Activated CD4-positive, alpha-beta T cell treated with anti-CD3 and anti-CD28 coated beads, Interleukin-2, amount 50 U/mL, for 24 hours (primary cell): ENCODE measurements at regions not wholly inside any gene's neighbourhood (a gene's known extent, or its start where the extent isn't known, plus 50 kb on each side); places are given as distances from the start of the nearest gene placed in this dataset.
"Not testable (repeated sequence)": the region's sequence is repeated elsewhere in the genome, so short reads cannot be mapped to it uniquely, and the experiment has no call there.

Experiments
- DNase-seq, 2 donors: peaks; one replicate each; pipeline ENCODE4 v3.0.0-alpha.2; 2020; ENCODE audit warnings: low read depth in 1 of 2, low spot score in 1 of 2

GRCh38 chr3:29178809-29179793 is 101.8 kb upstream of the RBMS3 start:
- DNase-seq, result no peak

- DNase-seq, result no peak
Observed at GRCh38 chr3:29181149-29181780, 99.6 kb upstream of the RBMS3 start.

DNA sequence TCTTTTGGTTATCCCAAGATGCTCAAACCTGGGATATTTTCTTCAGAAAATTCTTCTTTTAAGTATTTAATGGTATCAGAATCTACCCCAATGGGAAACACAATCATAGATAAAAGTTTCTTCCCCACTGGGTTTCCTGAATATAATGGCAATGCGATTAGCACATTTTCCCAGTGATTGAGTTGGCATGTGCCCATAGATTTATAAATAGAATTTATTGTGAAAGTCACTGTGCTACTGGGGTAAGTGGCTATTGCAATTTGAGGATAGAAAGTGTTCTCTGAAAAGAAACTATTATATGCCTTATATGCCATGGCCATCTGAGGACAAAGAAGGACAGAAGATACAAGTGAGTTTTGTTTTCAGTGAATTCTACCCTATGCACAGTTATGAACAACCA is 99.0 kb upstream of the RBMS3 start:
- DNase-seq, result no peak

- DNase-seq, result not testable (repeated sequence)
Observed at GRCh38 chr3:29182828-29183227, 98.0 kb upstream of the RBMS3 start.

- peak in 1 of 2 donors; percentile 5 for DNase-seq
Observed at GRCh38 chr3:29183346-29184087, 97.4 kb upstream of the RBMS3 start.

- no peak for DNase-seq
Observed at GRCh38 chr3:29185706-29186105, 95.2 kb upstream of the RBMS3 start.

- no peak for DNase-seq
Observed at GRCh38 chr3:29186131-29186599, 94.7 kb upstream of the RBMS3 start.

DNA sequence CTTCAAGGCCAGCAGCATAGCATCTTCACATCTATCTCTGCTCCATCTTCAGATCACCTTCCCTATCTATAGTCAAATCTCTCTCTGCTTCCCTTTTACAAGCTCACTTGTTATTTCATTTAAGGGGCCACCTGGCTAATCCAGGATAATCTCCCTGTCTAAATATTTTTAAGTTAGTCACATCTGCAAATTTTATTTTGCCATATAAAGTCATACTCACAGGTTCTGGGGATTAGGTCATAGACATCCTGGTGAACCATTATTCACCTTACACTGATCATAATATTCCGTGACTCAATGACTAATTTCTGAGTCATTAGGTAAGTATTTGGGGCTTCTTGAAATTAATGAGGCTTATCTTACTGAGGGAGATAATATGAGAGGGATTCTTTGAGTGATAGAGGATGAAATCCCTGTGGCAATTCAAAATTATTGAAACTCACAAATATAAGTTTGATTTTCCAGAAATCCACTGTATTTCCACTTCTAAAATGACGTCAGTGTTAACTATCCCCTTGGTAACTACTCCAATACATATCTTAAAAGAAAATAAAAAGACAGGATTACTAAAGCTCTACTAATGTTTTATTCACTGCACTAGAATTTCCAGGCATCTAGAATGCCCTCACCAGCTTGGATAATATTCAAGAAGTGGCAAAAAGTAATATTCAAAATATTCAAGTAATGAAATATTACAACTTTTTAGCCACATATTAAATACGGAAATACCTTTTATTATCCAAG is 93.7 kb upstream of the RBMS3 start:
- DNase-seq, result no peak

DNA sequence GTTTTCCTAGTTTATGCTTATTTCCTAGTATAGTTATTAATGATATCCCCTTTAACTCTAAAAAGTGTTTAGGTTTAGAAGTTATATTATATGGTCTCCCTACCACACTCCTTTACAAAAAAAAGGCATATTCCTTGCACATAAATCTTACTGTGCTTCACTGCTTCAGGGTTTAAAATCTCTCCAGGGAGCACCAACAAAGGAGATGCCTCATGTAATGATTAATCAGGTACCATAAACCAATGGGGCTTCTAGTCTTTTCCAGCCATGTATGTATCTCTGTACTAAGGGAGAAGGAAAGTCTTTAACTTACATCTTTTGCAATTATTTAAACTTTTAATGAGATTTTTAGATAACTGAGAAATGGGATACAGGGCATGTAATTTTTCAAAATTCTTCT is 91.5 kb upstream of the RBMS3 start:
- no peak for DNase-seq

GRCh38 chr3:29194139-29194538 is 86.7 kb upstream of the RBMS3 start:
- DNase-seq, result no peak

- no peak for DNase-seq
Observed at GRCh38 chr3:29195056-29195455, 85.8 kb upstream of the RBMS3 start.

GRCh38 chr3:29201604-29202003 is 79.3 kb upstream of the RBMS3 start:
- DNase-seq, result no peak

- DNase-seq, result no peak
Observed at GRCh38 chr3:29202378-29202777, 78.5 kb upstream of the RBMS3 start.

DNA sequence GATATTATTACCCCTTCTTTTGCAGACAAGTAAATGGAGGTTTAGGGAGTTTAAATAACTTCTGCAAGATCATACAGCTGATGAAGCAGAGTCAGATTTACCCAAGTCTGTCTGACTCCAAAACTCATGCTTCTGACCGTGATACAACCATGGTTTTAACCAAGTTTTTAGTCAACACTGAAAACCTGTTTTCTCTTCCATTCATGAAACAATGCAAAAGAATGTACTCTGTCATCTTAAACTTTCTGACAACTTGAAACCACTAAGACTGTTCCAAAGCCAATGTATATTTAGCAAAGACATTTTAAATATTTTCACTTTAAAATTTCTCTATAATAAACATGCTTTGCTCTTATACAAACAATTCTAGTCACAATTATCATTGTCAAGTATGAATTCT is 77.0 kb upstream of the RBMS3 start:
- DNase-seq, result no peak

DNA sequence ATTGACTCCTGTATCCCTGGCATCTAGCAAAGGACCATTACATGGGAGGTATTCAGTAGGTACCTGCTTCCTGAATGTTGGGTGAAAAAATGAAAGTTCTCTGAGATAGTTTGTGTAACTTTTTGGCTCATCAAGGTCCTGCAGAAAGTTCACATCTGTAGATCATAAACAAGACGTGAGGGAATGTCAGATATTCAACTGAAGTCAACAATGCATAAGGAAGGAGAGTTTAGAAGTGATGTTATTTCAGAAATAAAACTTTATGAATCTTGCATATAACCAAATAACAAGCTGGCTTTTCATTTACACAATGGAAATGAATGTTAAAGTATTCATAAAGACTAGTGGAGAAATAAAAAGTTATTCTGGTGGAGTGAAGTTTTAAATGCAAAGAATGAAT is 73.4 kb upstream of the RBMS3 start:
- DNase-seq, result no peak

- DNase-seq, result no peak
Observed at GRCh38 chr3:29212789-29213433, 68.0 kb upstream of the RBMS3 start.

GRCh38 chr3:29214009-29214658 is 66.7 kb upstream of the RBMS3 start:
- DNase-seq, result no peak

GRCh38 chr3:29215948-29216347 is 64.9 kb upstream of the RBMS3 start:
- no peak for DNase-seq

- no peak for DNase-seq
Observed at GRCh38 chr3:29226706-29227105, 54.2 kb upstream of the RBMS3 start.

GRCh38 chr3:29227307-29227706 is 53.6 kb upstream of the RBMS3 start:
- no peak for DNase-seq
